Tibial artery (tissue), 4 donors: ENCODE measurements at regions not wholly inside any gene's neighbourhood (a gene's known extent, or its start where the extent isn't known, plus 50 kb on each side); places are given as distances from the start of the nearest gene placed in this dataset.

Source experiments
- DNase-seq, 2 donors: peaks; one replicate each; pipeline ENCODE4 v3.0.0-alpha.2; 2019
- H3K27ac ChIP-seq, 2 donors: fragments of 200-600 bp; sonication (generic) in 1 of 2; 1 replicate in 1 of 2; 2 replicates in 1 of 2; pipeline ENCODE4 v1.5.1; 2018 to 2019; ENCODE audit warnings: mild to moderate bottlenecking in 1 of 2
- H3K27me3 ChIP-seq, 2 donors: fragments of 200-600 bp; sonication (generic) in 1 of 2; one replicate each; pipeline versions ENCODE4 v1.5.1 to v1.6.0; 2016 to 2019
- H3K36me3 ChIP-seq, 3 donors: fragments of 200-600 bp; sonication (generic) in 2 of 3; one replicate each; pipeline ENCODE4 v1.5.1; 2016 to 2019; ENCODE audit warnings: mild to moderate bottlenecking in 2 of 3
- H3K4me1 ChIP-seq, 4 donors: fragments of 200-600 bp; sonication (generic) in 2 of 4; 1 replicate in 3 of 4; 2 replicates in 1 of 4; pipeline ENCODE4 v1.5.1; 2016 to 2019
- H3K4me3 ChIP-seq, 2 donors: fragments of 200-600 bp; sonication (generic) in 1 of 2; 1 replicate in 1 of 2; 2 replicates in 1 of 2; pipeline ENCODE4 v1.5.1; 2018 to 2019; ENCODE audit warnings: mild to moderate bottlenecking in 2 of 2
- H3K9me3 ChIP-seq, 3 donors: fragments of 200-600 bp; sonication (generic) in 1 of 3; one replicate each; pipeline ENCODE4 v1.5.1; 2016 to 2019
- CTCF ChIP-seq, 2 experiments: fragments of 200-600 bp in 1 of 2; fragments of 450-650 bp in 1 of 2; IDR thresholded peaks; one replicate each; pipeline ENCODE4 v1.5.1; 2017 to 2019; ENCODE audit warnings: antibody characterized with exemption in 2 of 2, mild to moderate bottlenecking in 1 of 2, moderate library complexity in 1 of 2
- intact Hi-C: fragments of 100-400 bp; cut with DNase I; formaldehyde crosslinking; loops from one replicate; pipeline ENCODE4 v1.15.0; 2023; ENCODE audit warnings: low total_unique reads

GRCh38 chr16:51450376-51450775 lies 299.3 kb upstream of the SALL1 start:
- no peaks in the 10 kb centered on the region for H3K4me1 ChIP-seq
- DNase-seq, result no peak
- H3K36me3 ChIP-seq, result no peaks in the 10 kb centered on the region
- no peaks in the 10 kb centered on the region for H3K27me3 ChIP-seq
- TF ChIP-seq CTCF (IDR thresholded peaks at IDR 0.05), result no peak
- intact Hi-C loops, result no loop called here
- no peak overlapping the region for H3K27ac ChIP-seq
- H3K9me3 ChIP-seq, result no peaks in the 10 kb centered on the region
- H3K4me3 ChIP-seq, result no peak overlapping the region

- no peak overlapping the region for H3K27ac ChIP-seq
- no peaks in the 10 kb centered on the region for H3K36me3 ChIP-seq
- no peak for DNase-seq
- no peak overlapping the region for H3K4me3 ChIP-seq
- no peaks in the 10 kb centered on the region for H3K4me1 ChIP-seq
- no peak for TF ChIP-seq CTCF (IDR thresholded peaks at IDR 0.05)
- no peaks in the 10 kb centered on the region for H3K9me3 ChIP-seq
- no peaks in the 10 kb centered on the region for H3K27me3 ChIP-seq
- intact Hi-C loops, result no loop called here
These were observed 298.4 kb upstream of the SALL1 start for GRCh38 chr16:51449441-51449840.

GRCh38 chr16:51445250-51445649 lies 294.2 kb upstream of the SALL1 start:
- no peak overlapping the region for H3K27ac ChIP-seq
- intact Hi-C loops, result no loop called here
- H3K36me3 ChIP-seq, result no peaks in the 10 kb centered on the region
- H3K27me3 ChIP-seq, result peaks cover 0 to 3% of the 10 kb centered on the region in 2 donors
- no peaks in the 10 kb centered on the region for H3K9me3 ChIP-seq
- DNase-seq, result no peak
- H3K4me3 ChIP-seq, result no peak overlapping the region
- TF ChIP-seq CTCF (IDR thresholded peaks at IDR 0.05), result no peak
- H3K4me1 ChIP-seq, result no peaks in the 10 kb centered on the region

DNA sequence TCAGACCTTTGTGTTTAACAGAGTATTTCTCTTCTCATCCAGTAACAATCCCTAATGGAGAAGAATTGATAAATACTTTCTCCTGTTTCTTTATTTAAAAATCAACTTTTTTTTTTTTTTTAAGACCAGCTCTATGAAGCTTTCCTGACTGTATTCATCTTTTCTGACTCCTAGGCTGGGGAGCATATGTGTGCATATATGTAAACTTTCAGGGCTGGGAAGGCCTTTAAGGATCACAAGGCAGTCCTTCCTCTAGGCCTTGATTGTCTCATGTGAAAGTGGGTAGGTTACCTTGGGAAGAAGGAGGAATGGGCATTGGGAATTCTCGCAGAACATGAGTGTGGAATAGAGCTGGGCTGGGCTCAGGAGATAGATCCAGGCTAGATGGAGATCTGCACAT lies 292.9 kb upstream of the SALL1 start:
- intact Hi-C loops, result no loop called here
- Histone ChIP-seq H3K4me1 (no peaks in the 10 kb centered on the region), H3K9me3 (no peaks in the 10 kb centered on the region), H3K27me3 (peaks cover 0 to 3% of the 10 kb centered on the region in 2 donors), H3K36me3 (no peaks in the 10 kb centered on the region), H3K4me3 (no peak overlapping the region), H3K27ac (no peak overlapping the region)
- no peak for TF ChIP-seq CTCF (IDR thresholded peaks at IDR 0.05)
- DNase-seq, result no peak

GRCh38 chr16:51442141-51442870 lies 291.2 kb upstream of the SALL1 start:
- intact Hi-C loops, result no loop called here
- H3K27ac ChIP-seq, result no peak overlapping the region
- no peaks in the 10 kb centered on the region for H3K4me1 ChIP-seq
- no peak overlapping the region for H3K4me3 ChIP-seq
- no peaks in the 10 kb centered on the region for H3K36me3 ChIP-seq
- no peak for DNase-seq
- H3K9me3 ChIP-seq, result no peaks in the 10 kb centered on the region
- H3K27me3 ChIP-seq, result peaks cover 0 to 3% of the 10 kb centered on the region in 2 donors
- no peak for TF ChIP-seq CTCF (IDR thresholded peaks at IDR 0.05)
